GM18861 (cell line): ENCODE measurements at regions not wholly inside any gene's neighbourhood (a gene's known extent, or its start where the extent isn't known, plus 50 kb on each side); places are given as distances from the start of the nearest gene placed in this dataset.

Source experiments
- ATAC-seq: cut with Tn5 transposase; IDR thresholded peaks from one replicate; pipeline ENCODE4 v1.9.1; 2021; ENCODE audit not compliant: unreplicated experiment

GRCh38 chr1:110765640-110766335 lies 91.0 kb upstream of the KCNA3 start:
- ATAC-seq, result no peak

DNA sequence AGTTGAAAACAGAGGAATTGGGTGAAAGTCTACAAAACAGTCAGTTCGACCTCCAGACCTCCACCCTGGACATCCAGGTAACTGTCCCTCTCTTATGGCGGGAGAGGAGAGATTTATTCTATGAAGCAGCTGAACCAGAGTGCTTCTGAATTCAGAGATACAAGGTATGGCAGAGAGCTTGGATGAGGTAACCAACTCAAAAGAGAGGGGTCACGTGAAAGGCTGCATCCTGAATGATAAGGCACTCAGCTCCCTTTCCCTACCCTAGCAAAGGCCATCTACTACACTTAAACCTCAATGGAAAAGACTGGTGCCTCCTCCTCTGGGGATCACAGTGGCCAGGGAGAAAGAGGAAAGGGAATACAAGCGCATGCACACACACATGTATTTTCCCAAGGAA lies 88.4 kb upstream of the KCNA3 start:
- ATAC-seq, result no peak

DNA sequence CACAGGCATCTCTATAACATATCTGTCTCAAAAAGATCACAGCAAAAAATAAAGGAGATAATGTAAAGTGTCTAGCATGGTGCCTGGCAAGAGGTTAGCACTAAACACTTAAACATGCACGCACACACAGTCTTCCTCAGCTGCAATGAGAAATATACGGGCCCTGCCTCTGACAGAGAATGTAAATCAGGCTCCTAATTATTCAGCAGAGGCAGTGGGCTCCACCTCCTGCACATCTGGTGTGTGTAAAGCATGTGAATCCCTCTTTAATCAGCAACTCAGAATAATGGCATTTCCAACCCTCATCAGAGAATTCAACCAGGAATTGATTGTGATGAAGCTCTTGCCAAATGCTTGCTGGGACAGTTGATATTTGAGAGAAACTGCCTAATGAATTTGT lies 85.6 kb upstream of the KCNA3 start:
- no peak for ATAC-seq

- ATAC-seq, result no peak
Observed at GRCh38 chr1:110756506-110756905, 81.8 kb upstream of the KCNA3 start.

- ATAC-seq, result no peak
Observed at GRCh38 chr1:110752941-110753725, 78.4 kb upstream of the KCNA3 start.

- no peak for ATAC-seq
Observed at GRCh38 chr1:110750562-110750961, 75.8 kb upstream of the KCNA3 start.

GRCh38 chr1:110749960-110750359 lies 75.2 kb upstream of the KCNA3 start:
- ATAC-seq, result no peak

GRCh38 chr1:110746644-110747259 lies 72.0 kb upstream of the KCNA3 start:
- ATAC-seq, result no peak

DNA sequence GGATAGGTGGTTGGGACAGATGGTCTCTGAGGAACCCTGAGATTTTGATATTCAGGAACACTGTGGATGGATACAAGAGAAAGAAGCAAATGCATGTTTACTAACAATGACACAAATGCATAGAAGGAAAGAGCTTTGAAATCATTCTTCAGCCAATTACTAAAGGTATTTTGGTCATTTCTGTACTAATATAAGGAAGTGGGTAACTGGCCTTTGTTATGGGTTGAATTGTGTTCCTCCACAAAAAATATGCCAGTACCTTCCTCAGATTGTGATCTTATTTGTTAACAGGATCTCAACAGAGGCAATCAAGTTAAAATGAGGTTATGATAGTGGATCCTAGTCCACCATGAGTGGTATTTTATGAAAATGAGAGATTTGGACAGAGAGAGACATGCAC lies 68.7 kb upstream of the KCNA3 start:
- no peak for ATAC-seq

- no peak for ATAC-seq
Observed at GRCh38 chr1:110736900-110737605, 62.3 kb upstream of the KCNA3 start.

- no peak for ATAC-seq
Observed at GRCh38 chr1:110734133-110734680, 59.5 kb upstream of the KCNA3 start.

GRCh38 chr1:110731529-110731928 lies 56.8 kb upstream of the KCNA3 start:
- no peak for ATAC-seq

GRCh38 chr1:110728388-110729001 lies 53.8 kb upstream of the KCNA3 start:
- ATAC-seq, result no peak

- ATAC-seq, result no peak
Observed at GRCh38 chr1:110727246-110727645, 52.5 kb upstream of the KCNA3 start.

DNA sequence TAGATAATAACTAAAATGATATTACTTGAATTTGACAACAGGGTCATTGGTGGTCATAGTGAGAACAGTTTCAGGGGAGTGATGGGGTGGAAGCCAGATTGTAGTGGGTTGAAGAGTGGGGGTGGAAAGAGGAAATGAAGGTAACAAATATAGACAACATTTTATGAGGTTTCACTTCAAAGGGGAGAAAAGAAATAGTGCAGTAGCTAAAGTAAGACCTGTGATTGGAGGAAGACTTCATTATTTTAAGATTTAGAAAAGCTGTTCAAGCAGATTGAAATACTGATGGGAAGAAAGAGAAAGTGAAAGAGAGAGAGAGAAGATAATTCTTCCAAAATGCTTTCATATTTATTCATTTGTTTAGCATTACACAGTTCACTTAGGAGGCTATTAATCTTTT lies 52.0 kb upstream of the KCNA3 start:
- ATAC-seq, result peak; percentile 86
